HFFc6 (cell line): ENCODE measurements at regions not wholly inside any gene's neighbourhood (a gene's known extent, or its start where the extent isn't known, plus 50 kb on each side); places are given as distances from the start of the nearest gene placed in this dataset.

Experiments used
- DNase-seq: peaks from one replicate; pipeline ENCODE4 v3.0.0-alpha.2; 2018
- H3K27ac Mint-ChIP-seq: 2 replicates; pipeline ENCODE4 v1.8.0; 2020; ENCODE audit warnings: mild to moderate bottlenecking, mixed read lengths
- H3K27me3 Mint-ChIP-seq: 2 replicates; pipeline ENCODE4 v1.8.0; 2021; ENCODE audit warnings: mild to moderate bottlenecking, moderate library complexity, mixed read lengths; ENCODE audit not compliant: insufficient read depth
- H3K36me3 Mint-ChIP-seq: 2 replicates; pipeline ENCODE4 v1.8.0; 2021; ENCODE audit warnings: low read depth, mixed read lengths
- H3K4me1 Mint-ChIP-seq: 2 replicates; pipeline ENCODE4 v1.8.0; 2020; ENCODE audit warnings: low read depth, mixed read lengths
- H3K4me3 Mint-ChIP-seq: 2 replicates; pipeline ENCODE4 v1.8.0; 2020; ENCODE audit warnings: mild to moderate bottlenecking, moderate library complexity, mixed read lengths
- H3K9me3 Mint-ChIP-seq: 2 replicates; pipeline ENCODE4 v1.8.0; 2020; ENCODE audit warnings: mild to moderate bottlenecking, mixed read lengths
- CTCF ChIP-seq: fragments of 200-600 bp; sonication (generic); IDR thresholded peaks from 2 replicates; pipeline ENCODE4 v1.5.0; 2021; ENCODE audit warnings: antibody characterized with exemption, mild to moderate bottlenecking

GRCh38 chr13:89750371-89750770, 1597.1 kb upstream of the MIR17HG start:
- H3K9me3 Mint-ChIP-seq, result peaks cover 18% of the 10 kb centered on the region; the same call in 1 of the 2 replicates
- H3K27me3 Mint-ChIP-seq, result no peaks in the 10 kb centered on the region
- no peak for DNase-seq
- no peaks in the 10 kb centered on the region for H3K36me3 Mint-ChIP-seq
- no peak overlapping the region for H3K27ac Mint-ChIP-seq
- TF ChIP-seq CTCF, result no peak
- no peaks in the 10 kb centered on the region for H3K4me1 Mint-ChIP-seq
- no peak overlapping the region for H3K4me3 Mint-ChIP-seq

GRCh38 chr13:89751432-89751930, 1596.0 kb upstream of the MIR17HG start:
- no peak overlapping the region for H3K4me3 Mint-ChIP-seq
- H3K9me3 Mint-ChIP-seq, result peaks cover 16% of the 10 kb centered on the region
- no peak for TF ChIP-seq CTCF
- no peaks in the 10 kb centered on the region for H3K4me1 Mint-ChIP-seq
- no peaks in the 10 kb centered on the region for H3K27me3 Mint-ChIP-seq
- H3K36me3 Mint-ChIP-seq, result no peaks in the 10 kb centered on the region
- DNase-seq, result no peak
- no peak overlapping the region for H3K27ac Mint-ChIP-seq

- Mint-ChIP-seq H3K27me3 (no peaks in the 10 kb centered on the region), H3K4me3 (no peak overlapping the region), H3K4me1 (no peaks in the 10 kb centered on the region), H3K9me3 (peaks cover 9% of the 10 kb centered on the region), H3K27ac (no peak overlapping the region), H3K36me3 (no peaks in the 10 kb centered on the region)
- DNase-seq, result no peak
- TF ChIP-seq CTCF, result no peak
These were observed 1595.1 kb upstream of the MIR17HG start for GRCh38 chr13:89752394-89752793.

DNA sequence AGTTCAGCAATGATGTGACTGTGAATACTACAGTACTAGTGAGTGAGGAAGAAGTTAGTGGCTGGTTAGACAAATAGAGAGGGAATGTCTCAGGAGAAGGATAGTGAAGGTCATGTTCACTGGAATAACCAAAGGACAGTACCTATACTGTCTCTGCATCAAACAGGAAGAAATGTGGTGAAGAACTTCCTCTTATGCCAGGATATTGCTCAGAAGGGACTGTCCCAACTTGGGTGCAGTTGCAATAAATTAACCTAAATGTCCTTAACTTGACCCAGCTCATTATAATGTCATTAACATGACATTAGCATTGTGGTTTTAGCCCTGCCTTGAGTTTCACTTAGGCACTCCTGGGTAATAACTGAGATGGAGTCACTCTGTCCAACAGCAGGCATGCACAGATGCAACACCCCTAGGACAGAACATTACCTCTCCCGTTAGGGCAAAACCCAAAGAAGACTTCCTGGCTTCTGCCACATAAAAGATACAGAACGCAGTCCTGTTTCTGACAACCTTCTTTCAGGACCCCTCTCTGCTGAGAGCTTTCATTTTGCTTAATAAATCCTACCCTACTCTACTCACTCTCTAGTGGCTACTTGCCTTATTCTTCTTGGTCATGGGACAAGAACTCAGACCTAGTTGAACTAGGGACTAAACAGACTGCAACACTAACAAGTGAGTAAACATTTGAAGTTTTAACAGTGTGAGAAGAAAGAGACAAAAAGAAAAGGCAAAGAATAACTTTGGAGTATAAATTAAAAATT, 1591.6 kb upstream of the MIR17HG start:
- no peak for DNase-seq
- Mint-ChIP-seq H3K4me1 (no peaks in the 10 kb centered on the region), H3K9me3 (peaks cover 9% of the 10 kb centered on the region), H3K27me3 (no peaks in the 10 kb centered on the region), H3K27ac (no peak overlapping the region), H3K4me3 (no peak overlapping the region), H3K36me3 (no peaks in the 10 kb centered on the region)
- TF ChIP-seq CTCF, result no peak

DNA sequence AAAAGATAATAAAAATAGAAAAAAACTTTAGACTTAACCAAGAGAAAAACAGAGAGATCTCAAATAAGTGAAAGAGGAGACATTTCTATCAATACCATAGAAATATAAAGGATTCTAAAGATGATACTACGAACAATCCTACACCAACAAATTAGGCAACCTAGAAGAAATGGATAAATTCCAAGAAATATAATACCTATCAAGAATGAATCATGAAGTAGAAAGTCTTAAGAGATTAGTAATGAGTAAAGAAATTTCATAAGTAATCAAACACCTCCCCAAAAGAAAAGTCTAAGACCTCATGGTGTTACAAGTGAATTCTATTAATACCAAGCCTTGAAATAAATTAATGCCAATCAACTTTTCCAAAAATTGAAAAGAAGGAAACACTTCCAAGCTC, 1584.5 kb upstream of the MIR17HG start:
- TF ChIP-seq CTCF, result no peak
- no peak overlapping the region for H3K4me3 Mint-ChIP-seq
- no peaks in the 10 kb centered on the region for H3K27me3 Mint-ChIP-seq
- H3K36me3 Mint-ChIP-seq, result no peaks in the 10 kb centered on the region
- peaks cover 8% of the 10 kb centered on the region for H3K9me3 Mint-ChIP-seq
- H3K27ac Mint-ChIP-seq, result no peak overlapping the region
- H3K4me1 Mint-ChIP-seq, result no peaks in the 10 kb centered on the region
- no peak for DNase-seq
